Pulmonary artery endothelial cell (primary cell): ENCODE measurements at regions not wholly inside any gene's neighbourhood (a gene's known extent, or its start where the extent isn't known, plus 50 kb on each side); places are given as distances from the start of the nearest gene placed in this dataset.
A peak's percentile ranks its signal among the peaks of the same experiment; 100 is the strongest.

Experiments
- DNase-seq: peaks from one replicate; pipeline ENCODE4 v3.0.0-alpha.2; 2011; ENCODE audit warnings: low read depth, low spot score

- DNase-seq, result no peak
These were observed 248.3 kb upstream of the AFDN start for GRCh38 chr6:167578371-167578901.

GRCh38 chr6:167579806-167580618 is 246.7 kb upstream of the AFDN start:
- no peak for DNase-seq

GRCh38 chr6:167580619-167580911 is 246.1 kb upstream of the AFDN start:
- no peak for DNase-seq

DNA sequence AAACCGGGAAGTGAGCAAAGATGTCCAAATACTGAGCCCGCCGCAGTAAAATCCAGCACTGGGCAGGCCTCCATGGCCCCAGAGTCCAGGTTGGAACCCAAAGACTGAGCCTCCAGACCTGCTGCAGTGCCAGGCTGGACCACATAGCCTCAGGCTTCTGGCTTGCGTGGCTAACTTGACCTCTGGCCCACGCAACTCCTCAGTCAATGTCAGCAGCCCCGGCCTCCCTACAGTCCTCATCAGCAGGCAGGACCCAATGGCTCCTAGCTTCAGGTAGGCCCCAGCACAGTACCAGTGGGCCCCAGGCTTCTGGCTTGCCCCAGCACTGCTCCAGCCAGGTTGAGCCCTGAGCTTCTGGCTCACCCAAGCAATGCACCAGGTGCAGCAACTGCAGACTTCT is 245.1 kb upstream of the AFDN start:
- no peak for DNase-seq

DNA sequence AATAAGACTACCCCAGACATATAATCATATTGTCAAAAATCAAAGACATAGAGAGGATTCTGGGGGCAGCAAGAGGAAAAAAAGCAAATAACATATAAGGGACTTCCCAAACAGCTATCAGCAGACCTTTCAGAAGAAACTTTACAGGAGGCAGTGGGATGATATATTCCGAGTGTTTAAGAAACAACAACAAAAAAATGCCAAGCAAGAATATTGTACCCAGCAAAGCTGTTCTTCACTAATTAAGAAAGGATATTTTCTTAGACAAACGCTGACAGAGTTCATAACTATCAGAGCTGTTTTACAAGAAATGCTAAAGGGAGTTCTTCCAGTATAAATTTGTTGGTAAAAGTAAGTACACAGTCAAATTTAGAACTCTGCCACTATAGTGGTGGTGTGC is 243.3 kb upstream of the AFDN start:
- no peak for DNase-seq

GRCh38 chr6:167588181-167588919 is 238.4 kb upstream of the AFDN start:
- DNase-seq, result peak; percentile 64

DNA sequence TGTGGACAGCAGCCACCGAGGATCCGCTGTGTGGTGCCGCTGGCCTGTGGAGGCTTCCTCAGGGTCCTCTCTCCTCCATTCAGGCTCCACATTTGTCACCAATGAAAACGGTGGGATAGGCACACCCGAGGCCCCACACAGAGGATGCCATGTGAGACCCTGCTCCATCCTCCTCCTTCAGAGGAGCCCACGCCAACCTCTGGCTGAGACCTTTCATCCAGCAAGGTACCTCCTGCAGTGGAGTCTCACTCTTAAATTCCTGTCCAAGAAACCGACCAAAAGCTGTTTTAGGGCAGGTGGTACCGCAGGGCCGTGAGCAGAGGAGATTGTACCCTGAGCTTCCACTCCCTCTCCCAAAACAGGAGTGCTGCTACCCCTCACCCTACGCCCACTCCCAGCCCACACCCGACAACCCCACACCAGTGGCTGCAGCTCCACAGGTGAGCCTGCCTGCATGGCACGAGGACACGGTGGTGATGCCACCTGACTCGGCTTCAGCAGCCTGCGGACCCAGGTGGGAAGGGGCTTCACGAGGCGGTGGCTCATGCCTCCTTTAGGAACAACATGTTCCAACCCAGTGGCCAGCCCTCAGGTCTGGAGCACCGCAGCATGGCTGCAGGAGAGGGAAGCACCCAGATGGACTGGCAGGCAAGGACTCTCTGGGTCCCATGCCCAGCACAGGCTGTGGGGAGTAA is 237.6 kb upstream of the AFDN start:
- DNase-seq, result no peak

- DNase-seq, result no peak
These were observed 237.1 kb upstream of the AFDN start for GRCh38 chr6:167589615-167589940.

- no peak for DNase-seq
These were observed 236.5 kb upstream of the AFDN start for GRCh38 chr6:167590193-167590592.
